Mesothelial cell of epicardium (in vitro differentiated cells): ENCODE measurements at regions not wholly inside any gene's neighbourhood (a gene's known extent, or its start where the extent isn't known, plus 50 kb on each side); places are given as distances from the start of the nearest gene placed in this dataset.

ENCODE experiments used
- DNase-seq, 2 experiments: peaks; one replicate each; pipeline ENCODE4 v3.0.0; 2021; ENCODE audit warnings: low spot score in 2 of 2; ENCODE audit not compliant: unreplicated experiment in 2 of 2
- H3K27ac Mint-ChIP-seq: 2 replicates; pipeline ENCODE4 v1.8.0; 2021; ENCODE audit warnings: mixed read lengths
- H3K27me3 Mint-ChIP-seq: 2 replicates; pipeline ENCODE4 v1.8.0; 2021; ENCODE audit warnings: low read depth, mixed read lengths
- H3K36me3 Mint-ChIP-seq: 2 replicates; pipeline ENCODE4 v1.8.0; 2021; ENCODE audit warnings: mixed read lengths
- H3K4me1 Mint-ChIP-seq: 2 replicates; pipeline ENCODE4 v1.8.0; 2021; ENCODE audit warnings: mixed read lengths
- H3K4me3 Mint-ChIP-seq: 2 replicates; pipeline ENCODE4 v1.8.0; 2021; ENCODE audit warnings: mild to moderate bottlenecking, moderate library complexity, mixed read lengths
- H3K9me3 Mint-ChIP-seq: 2 replicates; pipeline ENCODE4 v1.8.0; 2021; ENCODE audit warnings: mixed read lengths
- CTCF ChIP-seq: fragments of 200-600 bp; sonication (generic); IDR thresholded peaks from one replicate; pipeline ENCODE4 v1.5.0; 2021; ENCODE audit warnings: antibody characterized with exemption; ENCODE audit not compliant: unreplicated experiment

- no peak overlapping the region for H3K27ac Mint-ChIP-seq
- peaks cover 59% of the 10 kb centered on the region for H3K4me1 Mint-ChIP-seq
- peaks cover 12% of the 10 kb centered on the region for H3K9me3 Mint-ChIP-seq
- no peak for DNase-seq
- no peaks in the 10 kb centered on the region for H3K27me3 Mint-ChIP-seq
- H3K4me3 Mint-ChIP-seq = no peak overlapping the region
- no peaks in the 10 kb centered on the region for H3K36me3 Mint-ChIP-seq
- no peak for TF ChIP-seq CTCF
These were observed 191.7 kb upstream of the KRR1 start for GRCh38 chr12:75703131-75703530.

- Mint-ChIP-seq H3K36me3 (no peaks in the 10 kb centered on the region), H3K27me3 (no peaks in the 10 kb centered on the region)
These were observed 191.2 kb upstream of the KRR1 start for GRCh38 chr12:75702477-75703093.

GRCh38 chr12:75701859-75702258, 190.4 kb upstream of the KRR1 start:
- Mint-ChIP-seq H3K4me3 (no peak overlapping the region), H3K9me3 (peaks cover 12% of the 10 kb centered on the region), H3K36me3 (no peaks in the 10 kb centered on the region), H3K4me1 (peaks cover 52% of the 10 kb centered on the region), H3K27ac (peak overlapping the region; percentile 59), H3K27me3 (no peaks in the 10 kb centered on the region)
- TF ChIP-seq CTCF = no peak
- DNase-seq = no peak

More at GRCh38 chr12:75702477-75703093, 191.2 kb upstream of the KRR1 start:
- peaks cover 56% of the 10 kb centered on the region for H3K4me1 Mint-ChIP-seq
- DNase-seq = no peak
- no peak overlapping the region for H3K4me3 Mint-ChIP-seq
- H3K27ac Mint-ChIP-seq = peak overlapping the region; percentile 59
- TF ChIP-seq CTCF = no peak
- H3K9me3 Mint-ChIP-seq = peaks cover 12% of the 10 kb centered on the region

DNA sequence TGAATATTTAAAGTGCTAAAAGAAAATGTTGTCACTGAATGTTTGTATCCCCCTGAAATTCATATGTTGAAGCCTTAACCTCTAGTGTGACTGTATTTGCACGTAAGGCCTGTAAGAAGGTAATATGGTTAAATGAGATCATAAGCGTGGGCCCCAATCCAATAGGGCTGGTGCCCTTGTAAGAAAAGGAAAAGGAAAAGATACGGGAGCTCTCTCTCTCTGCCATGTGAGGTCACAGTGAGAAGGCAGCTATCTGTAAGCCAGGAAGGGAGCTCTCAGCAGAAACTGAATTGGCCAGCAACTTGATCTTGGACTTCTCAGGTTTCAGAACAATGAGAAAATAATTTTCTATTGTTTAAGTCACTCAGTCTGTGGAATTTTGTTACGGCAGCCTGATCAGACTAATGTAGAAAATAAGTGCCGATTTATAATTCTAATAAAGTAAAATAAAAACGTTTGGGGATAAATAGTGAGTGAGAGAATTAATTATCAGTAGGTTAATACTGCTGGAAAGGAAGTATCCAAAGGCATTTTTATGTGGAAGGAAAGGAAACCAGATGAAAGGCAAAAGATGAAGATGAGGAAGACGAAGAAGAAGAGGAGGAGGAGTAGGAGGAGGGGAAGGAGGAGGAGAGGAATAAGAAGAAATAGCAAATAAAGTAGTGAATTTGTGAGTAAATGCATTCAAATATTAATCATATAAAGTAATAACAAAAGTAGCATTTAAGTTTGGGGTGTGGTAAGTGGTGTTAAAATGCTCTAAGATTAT, 188.5 kb upstream of the KRR1 start:
- no peak for DNase-seq
- Mint-ChIP-seq H3K27me3 (no peaks in the 10 kb centered on the region), H3K4me3 (no peak overlapping the region), H3K4me1 (peaks cover 34% of the 10 kb centered on the region), H3K27ac (peak overlapping the region; percentile 85), H3K36me3 (no peaks in the 10 kb centered on the region), H3K9me3 (peaks cover 12% of the 10 kb centered on the region)
- TF ChIP-seq CTCF = no peak

DNA sequence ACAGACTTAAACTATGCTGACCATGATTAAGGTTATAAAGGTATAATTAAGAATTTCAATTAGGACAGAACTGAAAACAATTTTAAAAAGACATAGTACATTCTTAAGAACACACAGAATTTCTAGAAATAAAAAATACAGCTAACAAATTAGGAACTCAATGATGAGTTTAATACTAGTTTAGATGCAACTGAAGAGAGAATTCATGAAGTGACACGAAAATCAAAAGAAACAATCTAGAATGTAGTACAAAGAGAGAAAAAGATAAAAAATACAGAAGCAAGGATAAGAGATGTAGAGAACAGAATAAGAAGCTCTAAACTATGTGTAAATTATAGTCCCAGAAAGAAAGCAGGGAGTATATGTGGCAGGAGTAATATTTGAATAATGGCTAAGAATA, 187.8 kb upstream of the KRR1 start:
- Mint-ChIP-seq H3K27ac (no peak overlapping the region), H3K9me3 (peaks cover 12% of the 10 kb centered on the region), H3K4me3 (no peak overlapping the region), H3K27me3 (no peaks in the 10 kb centered on the region), H3K36me3 (no peaks in the 10 kb centered on the region), H3K4me1 (peaks cover 29% of the 10 kb centered on the region)
- no peak for TF ChIP-seq CTCF
- no peak for DNase-seq
